Suppressor macrophage (primary cell): ENCODE measurements at regions not wholly inside any gene's neighbourhood (a gene's known extent, or its start where the extent isn't known, plus 50 kb on each side); places are given as distances from the start of the nearest gene placed in this dataset.
"Not testable (repeated sequence)": the region's sequence is repeated elsewhere in the genome, so short reads cannot be mapped to it uniquely, and the experiment has no call there.

Source experiments
- DNase-seq, 4 experiments: peaks; one replicate each; pipeline ENCODE4 v3.0.0-alpha.2; 2020 to 2022

DNA sequence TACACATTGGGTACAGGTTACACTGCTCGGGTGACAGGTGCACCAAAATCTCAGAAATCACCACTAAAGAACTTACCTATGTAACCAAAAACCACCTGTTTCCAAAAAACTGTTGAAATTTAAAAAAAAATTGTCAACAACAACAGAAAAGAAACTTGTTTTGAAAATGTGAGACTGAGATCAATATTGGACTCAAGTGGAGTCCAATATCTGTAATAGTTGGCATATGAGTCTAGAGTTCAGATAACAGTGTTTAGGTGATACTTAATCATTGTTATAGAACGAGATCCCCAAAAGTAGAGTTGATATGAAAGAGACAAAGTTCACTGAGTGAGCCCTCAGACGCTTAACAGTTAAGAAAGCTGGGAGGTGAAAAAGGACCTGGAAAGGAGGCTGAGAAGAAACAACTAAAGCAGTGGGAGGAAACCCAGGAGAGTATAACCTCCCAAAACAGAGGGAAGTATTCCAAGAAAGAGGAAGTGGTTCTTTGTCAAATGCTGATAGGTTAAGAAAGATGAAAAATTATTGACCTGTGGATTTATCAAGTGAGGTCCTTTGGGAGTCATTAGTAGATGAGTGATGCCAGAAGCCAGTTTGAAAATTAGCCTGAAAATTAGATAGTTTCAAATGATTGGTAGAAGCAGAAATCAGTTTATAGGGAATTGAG, 388.6 kb upstream of the DPH6 start:
- DNase-seq = no peak

DNA sequence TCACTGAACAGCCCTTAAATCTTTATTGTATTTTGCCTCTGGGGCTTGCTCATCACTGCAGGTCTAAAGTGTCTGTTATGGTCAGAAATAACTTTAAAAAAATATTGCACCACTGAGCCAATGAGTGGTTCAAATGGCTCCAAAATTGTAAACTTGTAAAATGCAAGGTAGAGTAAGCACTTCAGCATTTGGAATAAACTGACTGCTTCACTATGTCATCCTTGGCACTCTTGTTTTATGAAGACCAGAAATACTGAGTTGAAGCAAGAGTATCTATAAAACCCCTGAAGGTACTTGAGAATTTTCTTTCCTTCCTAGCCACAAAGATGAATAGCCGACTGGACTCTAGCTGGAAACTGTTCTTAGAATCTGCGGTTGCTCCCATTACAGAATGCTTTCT, 390.3 kb upstream of the DPH6 start:
- DNase-seq = no peak

DNA sequence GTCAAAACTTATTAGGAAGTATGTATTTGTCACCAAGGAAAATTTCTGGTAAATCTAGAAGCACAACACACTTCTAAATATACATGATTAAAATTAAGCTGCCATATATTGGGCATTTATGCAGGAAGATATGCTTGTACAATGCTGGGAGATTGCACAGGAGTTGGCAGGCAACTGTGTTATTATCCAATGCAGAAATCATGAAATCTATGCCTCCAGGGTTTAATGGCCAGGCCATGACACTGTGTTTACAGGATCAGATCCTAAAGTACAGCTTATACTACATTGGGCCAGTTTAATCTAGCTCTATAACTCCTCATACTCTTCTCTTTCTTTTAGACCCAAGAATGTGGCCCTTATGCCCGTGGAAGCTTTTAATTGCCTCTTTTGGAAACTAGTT, 391.4 kb upstream of the DPH6 start:
- no peak for DNase-seq

DNA sequence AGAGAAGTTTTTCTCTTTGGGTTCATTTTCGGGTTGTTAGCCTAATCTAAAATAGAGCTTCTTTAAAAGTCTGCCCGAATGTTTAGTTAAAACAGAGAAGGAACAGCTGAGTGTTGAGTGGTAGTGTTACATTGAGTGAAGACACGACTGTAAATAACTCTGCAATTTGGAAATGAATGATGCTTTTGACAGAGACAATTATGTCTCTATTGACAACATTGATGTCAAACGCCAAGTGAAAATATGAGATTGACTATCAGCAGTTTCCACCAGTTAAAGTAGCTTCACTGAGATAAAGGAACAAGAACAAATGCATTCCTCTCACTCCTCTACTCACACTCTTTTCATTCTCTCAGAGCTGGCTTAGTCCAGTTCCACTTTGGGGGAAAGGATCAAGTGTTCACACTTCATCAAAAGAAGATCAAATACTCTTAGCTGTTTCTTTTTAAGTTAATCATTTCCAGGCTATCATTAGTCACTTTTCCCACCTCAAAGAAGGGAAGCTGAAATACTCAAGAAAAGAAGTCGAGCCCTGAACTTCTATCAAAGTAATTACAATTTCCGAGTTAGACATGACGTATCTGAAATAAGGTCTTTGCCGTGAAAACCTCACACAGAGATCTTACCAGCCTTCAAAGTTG, 399.1 kb upstream of the DPH6 start:
- DNase-seq = no peak

DNA sequence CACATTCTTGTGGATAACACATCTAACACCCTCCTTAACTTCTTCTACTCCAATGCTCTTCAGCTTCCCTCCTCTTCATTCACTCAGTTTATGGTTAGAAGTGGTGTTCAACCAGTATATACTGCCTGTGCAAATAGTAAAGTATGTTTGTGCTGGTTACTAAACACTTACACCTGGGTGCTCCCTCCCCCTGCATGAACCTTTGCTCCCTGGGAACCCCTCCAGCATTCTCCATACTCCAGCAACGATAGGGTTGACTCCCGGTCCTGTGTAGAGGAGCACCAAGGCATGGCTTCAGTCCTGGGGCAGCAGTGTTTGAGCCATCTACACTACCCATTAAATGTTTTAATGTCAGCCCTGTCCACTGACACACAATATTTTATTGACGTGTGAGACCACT, 407.5 kb upstream of the DPH6 start:
- DNase-seq = no peak

DNA sequence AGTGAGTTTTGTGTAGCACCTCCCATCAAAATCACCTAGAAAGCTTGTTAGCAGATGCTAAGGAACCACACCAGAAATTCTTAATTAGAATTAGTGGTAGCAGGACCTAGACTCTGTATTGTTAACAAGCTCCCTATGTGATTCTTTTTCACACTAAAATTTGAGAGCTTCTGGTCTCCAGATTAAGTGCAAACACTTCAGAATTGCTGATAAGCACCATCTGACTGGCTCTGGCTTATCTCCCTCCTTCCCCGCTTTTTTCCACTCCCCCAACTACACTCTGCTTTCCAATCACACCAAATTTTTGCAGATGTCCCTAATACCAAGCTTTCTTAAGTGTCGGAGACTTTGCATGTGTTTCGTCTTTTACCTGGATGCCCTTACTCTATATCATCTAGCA, 410.1 kb upstream of the DPH6 start:
- DNase-seq = no peak

DNA sequence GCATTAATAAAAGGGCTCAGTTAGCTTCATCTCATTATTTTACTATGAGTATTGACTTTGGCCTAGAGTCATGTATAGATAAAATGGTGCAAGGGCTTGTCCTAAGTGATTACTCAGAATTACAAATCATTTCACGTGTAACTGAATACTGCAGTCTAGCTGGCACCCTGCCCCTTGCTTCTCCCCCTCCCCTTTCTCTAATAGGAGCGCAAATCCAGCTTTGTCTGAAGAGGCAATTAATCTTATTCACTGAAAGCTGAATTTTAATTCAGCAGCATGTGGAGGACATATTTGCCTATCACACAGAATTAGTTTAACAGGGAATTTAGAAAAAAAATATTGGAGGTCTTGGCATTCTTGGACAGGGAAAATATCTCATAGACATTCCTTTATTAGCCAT, 412.1 kb upstream of the DPH6 start:
- no peak for DNase-seq

DNA sequence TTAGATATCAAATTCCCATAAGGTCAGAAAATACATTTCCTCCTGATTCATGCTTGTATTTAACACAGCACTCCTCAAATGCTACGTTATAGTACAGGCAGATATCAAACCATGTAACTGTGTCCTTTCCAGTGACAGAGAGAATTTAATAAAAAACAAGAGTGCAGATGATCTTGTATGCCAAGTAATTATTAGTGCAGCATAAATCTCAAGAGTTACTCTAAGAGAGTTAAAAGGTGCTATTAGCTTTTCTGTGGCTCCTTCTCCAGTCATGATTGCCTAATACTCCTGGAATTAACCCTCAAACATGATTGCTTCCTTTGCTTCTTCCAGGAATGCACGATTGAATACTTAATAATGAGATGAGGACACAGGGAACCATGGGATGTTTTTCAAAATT, 413.0 kb upstream of the DPH6 start:
- DNase-seq = no peak

DNA sequence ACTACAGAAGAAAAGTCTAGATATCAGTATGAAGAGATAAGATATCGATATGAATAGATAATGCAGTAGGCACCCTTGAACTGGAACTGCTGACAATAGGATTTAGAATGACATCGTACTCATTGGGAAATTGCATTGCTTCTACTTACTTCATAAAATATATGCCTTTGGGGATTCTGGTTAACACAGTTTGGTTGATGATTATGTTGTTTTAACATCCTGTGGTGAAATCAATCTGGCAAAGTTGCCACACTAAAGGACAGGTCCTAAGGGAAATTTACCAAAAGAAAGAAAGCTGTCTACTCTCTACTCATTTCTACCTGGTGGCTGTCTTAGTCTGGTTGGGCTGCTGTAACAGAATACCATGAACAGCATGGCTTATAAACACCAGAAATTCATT, 417.4 kb upstream of the DPH6 start:
- no peak for DNase-seq

DNA sequence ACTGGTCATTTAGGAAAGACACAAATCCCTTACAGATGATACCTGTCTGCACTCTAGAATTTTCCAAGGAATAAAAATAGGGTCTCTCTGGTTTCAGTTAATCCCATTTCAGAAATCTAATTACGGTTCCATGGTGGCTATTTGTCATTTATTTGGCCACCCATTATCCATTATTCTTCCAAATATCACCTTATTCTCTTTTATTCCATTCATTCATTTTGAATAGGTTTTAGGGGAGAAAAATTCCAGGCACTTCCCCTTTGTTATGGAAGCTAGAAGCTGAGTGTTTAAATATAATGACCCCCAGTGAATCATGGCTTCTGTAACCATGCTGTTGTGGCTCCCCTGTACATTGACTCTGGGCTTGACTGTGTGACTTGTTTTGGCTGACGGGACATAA, 420.8 kb upstream of the DPH6 start:
- no peak for DNase-seq

DNA sequence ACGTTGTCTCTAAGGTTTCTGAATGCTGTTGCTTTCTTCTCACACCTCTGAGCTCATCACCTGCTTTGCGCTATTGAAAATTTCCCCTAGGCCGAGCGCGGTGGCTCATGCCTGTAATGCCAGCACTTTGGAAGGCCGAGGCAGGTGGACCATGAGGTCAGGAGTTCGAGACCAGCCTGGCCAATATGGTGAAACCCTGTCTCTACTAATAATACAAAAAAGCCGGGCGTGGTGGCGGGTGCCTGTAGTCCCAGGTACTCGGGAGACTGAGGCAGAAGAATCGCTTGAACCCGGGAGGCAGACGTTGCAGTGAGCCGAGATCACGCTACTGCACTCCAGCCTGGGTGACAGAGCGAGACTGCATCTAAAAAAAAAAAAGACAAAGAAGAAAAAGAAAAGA, 422.0 kb upstream of the DPH6 start:
- DNase-seq = not testable (repeated sequence)

DNA sequence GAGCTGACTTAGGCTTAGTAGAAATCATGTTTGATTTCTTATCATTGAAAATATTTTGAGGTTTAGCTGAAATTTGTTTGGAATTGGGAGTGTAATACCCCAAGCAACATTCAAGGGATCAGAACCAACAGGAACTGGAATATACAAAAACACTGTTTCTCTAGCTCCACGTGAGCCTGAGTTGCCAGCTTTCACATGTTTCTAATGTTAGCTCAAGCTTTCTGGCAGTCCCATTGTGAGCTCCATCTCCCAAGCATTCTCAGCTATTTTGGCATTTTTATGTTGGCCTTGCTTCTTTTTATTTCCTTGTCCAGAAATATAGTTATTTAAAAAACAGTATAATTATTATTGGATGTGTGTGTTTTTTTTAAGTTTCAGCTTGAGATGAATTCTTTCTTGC, 427.1 kb upstream of the DPH6 start:
- DNase-seq = no peak

DNA sequence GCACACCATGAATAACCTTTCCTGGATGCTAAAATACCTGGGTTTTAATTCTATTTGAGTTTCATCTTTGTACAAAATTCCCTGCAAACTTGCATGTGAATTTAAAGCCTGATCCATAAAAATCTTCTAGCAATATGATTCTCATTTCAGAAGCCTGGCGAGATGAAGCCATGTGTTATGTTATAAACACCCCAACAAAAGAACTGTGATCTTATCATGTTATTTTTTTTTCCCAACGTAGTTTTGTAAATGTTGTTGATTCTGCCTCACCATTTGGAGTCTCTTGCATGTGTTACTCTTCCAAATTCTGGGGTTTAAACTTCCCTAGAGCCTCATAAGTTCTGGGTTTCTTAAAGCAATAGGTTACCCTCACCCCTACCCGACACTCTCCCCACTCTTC, 428.1 kb upstream of the DPH6 start:
- no peak for DNase-seq

DNA sequence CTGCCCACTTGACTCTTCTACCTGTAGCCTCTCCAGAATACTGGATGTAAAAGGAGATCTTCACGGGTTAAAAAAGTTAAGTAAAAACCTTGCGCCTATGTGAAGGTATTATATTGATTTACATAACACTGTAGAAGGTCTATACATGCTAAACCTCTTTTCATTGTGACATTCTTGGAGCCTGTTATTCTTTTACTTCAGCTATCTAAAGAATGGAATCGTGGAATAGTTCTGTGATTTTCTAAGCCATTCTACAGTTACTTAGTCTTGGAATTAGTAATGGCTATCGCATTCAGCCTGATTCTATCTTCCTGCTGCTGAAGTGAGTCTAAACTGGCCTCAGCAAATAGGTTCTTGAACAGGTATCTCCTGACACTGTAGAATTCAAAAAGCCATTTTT, 430.0 kb upstream of the DPH6 start:
- no peak for DNase-seq

DNA sequence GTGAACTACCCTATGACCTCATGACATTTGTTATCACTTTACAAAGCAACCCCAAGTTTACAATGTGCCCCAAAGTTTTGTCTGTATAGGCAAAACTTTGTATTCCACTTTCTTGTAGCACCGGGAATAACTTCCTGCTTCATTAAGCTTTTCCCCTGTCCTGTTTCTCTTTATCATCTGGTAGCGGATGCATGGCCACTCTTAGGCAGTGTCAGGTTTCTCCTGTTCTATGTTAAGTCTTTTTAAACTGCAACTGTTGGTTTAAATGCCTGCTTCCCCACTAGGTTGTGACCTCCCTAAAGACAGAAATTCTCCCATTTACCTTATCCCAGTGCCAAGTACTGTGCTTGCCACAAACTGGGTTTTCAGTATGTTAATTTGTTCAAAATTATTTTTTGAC, 433.6 kb upstream of the DPH6 start:
- no peak for DNase-seq

DNA sequence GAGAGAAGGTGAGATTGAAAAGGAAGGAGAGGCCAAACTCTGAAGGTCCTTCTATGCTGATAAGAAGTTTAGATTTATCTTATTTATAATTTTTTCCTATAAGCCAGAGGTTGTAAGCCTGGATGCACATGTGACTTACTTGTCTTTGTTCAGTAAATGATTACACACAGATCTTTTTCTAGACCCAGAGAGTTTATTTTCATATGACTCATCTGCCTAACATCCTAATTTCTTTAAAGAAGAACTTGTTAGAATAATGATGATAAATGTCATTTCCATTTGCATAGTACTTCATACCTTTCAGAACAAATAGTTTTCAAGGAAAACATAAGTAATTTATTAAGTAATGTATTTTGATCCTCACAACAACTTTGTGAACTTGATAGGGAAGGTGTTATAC, 434.8 kb upstream of the DPH6 start:
- no peak for DNase-seq

DNA sequence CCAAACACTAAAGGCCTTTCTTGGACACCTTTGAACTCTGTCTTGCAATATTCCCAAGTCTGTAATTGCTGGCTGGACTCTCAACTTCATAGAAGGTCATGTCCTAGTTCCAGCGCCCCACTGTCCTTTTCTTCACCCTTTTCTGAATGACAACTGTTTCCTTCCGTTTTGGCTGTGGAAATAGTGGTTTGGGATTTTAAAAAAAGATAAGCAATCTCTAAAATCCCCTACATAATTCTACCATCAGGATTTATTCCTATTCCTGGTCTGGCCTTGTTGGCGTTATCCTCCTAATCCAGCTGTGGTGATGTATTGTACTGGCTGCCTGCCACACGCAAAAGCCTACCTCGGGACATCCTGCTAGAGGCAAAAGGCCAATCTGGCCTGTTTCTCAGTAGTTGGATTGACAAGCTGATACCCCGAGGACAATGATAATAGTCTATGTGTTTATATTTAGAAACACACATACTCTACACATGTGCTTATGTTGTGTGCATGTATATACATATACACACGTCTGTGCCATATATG, 440.3 kb upstream of the DPH6 start:
- DNase-seq = no peak

DNA sequence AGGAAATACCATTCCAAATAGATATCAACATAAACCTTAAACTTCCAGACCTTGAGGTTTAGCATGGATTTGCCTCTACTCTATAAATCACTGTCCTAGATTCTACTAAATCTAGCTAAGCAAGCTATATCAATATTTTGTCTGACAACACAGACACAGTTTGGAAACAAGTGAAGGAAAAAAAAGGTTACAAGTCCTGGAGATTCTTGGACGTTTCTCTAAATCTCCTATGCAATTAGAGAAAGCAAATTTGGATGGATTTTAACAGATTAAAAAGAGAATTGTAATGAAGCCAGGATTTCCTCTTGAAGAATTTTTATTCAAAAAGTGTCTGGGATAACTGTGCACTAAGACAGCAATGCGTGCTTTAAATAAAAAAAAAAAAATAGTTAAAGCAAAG, 441.1 kb upstream of the DPH6 start:
- DNase-seq = no peak

DNA sequence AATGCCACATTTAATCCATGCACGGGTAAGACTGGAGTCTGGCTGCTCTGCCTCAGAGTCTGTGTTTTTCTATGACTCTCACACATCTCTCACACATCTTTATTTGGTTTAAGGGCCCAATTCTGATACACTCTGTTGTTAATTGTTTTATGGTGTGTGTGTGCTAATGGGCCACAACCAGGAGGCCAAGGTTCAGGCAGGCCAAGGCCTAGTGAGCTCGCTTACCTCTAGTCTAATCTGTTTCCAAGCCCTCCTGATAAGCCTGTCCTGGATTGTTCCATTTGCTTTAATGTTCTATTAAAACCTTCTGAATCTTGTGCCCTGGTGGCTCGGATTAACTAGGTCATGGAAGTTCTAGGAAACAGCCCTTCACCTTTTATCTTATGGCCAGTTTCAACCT, 445.4 kb upstream of the DPH6 start:
- DNase-seq = no peak

DNA sequence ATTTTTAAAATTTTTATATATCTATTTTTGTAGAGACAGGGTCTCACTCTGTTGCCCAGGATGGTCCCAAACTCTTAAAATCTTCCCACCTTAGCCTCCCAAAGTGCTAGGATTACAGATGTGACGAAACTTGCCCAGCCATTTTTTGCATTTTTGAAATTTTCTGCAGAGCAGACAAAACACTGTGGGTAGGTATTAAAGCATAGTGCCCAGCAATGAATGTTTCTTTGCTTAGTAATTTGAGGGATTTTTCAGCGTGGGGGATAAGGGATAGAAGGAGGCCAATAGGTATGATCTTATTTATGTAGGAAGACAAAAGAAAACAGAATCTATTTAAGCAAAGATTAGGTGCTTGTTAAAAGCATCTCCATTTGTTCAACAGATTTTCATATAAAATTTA, 446.8 kb upstream of the DPH6 start:
- DNase-seq = no peak

DNA sequence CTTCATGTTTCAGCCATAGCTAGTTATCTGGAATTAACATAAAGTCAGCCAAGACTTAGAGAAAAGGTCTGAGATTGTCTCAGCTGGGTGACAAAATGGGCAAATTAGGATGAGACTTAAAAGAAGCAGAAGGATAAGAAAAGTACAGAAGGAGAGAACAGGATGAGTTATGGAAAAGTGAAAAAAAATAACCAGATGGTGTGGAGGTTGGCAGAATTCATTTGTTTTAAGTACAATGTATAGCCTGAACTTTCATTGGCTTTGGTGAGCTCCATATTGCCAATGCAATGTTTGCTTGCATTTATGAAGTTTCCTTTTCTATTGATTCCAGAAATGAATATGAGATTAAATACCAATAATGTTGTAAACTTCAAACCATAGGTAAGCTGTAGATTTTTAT, 447.2 kb upstream of the DPH6 start:
- no peak for DNase-seq

DNA sequence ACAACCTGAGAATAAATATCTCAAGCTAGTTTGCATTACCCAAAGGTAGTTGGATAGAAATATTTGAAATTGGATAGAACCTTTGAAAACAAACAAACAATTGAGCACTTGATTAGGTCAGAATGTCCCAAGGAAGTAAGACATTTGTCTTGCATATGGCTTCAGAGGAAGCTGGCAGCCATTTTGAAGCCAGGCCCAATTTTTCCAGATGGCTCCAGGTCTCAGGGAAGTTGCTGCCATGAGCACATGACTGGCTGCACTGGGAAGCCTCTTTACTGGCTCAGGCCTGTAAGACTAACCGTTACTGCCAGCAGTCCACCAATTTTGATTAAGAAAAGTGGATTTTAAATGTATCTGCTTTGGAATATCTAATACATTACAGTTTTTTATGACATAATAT, 448.9 kb upstream of the DPH6 start:
- DNase-seq = no peak

DNA sequence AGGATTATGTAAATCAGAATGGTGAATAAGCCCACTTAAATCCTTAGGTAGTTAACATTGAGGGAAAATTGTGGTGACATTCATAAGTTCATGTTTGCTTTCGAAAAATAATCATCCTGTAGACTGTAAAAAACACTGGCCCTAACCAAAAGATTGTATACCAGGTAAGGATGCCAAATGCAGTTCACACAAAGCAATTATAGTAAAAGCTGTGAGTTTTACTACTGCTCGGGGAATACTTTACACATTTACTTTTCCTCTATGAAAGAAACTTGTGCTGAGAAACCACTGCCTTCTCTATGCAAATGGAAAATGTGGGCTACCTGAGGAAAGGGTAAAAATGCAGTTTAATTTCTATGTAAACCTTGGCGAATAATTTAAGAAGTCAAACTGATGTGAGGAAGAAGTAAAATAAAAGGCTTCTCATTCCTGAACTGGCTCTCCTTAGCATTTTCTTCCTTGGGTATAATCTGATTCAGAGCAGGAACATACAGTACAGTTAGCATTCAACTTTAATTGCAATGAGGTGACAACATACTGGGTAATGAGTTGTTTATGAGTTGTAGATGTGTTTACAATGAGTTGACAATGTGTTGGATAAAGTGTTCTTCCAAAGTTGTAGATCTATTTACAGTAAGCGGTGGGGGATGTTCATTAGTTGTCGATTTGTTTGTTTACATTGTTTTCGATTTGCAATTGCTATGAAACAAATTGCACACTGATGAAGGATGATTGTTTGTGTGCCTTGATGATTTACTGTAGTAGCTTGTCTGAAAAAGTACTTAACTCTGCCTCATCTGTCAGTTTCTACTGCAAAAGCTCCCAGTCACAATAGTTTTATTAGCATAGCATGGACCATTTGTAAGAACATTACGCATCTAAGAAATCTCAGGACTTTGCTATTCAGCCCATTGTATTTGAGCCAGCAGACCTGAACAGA, 453.0 kb upstream of the DPH6 start:
- DNase-seq = no peak
